ENCODE measurements at regions not wholly inside any gene's neighbourhood (a gene's known extent, or its start where the extent isn't known, plus 50 kb on each side); places are given as distances from the start of the nearest gene placed in this dataset.

DNA sequence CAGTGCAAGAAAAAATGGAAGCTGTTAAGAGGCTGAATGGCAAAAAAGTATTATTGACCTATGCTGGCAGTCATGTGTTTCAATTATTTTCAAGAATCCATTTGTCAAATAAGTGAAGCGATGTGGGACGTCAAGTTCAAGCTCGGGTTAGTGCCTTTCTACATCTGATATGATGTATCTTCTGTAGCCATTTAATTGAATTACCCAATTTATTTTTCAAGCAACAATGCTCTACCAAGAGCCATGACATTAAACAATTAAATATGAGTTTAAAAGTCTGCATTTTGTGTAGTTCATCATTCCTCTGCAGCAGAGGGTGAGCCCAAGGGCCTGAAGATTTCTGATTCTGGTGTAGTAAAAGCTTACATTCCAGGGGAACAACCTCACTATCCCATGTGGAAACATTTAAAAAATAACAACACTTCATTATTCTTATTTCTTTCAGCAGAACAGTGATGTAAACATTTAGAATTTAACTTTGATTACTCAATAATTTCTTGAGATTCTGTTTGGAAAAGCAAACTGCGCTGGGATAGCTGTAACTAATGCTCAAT is 619.7 kb upstream of the ARRDC3 start:
- TF ChIP-seq, protein P1, sequence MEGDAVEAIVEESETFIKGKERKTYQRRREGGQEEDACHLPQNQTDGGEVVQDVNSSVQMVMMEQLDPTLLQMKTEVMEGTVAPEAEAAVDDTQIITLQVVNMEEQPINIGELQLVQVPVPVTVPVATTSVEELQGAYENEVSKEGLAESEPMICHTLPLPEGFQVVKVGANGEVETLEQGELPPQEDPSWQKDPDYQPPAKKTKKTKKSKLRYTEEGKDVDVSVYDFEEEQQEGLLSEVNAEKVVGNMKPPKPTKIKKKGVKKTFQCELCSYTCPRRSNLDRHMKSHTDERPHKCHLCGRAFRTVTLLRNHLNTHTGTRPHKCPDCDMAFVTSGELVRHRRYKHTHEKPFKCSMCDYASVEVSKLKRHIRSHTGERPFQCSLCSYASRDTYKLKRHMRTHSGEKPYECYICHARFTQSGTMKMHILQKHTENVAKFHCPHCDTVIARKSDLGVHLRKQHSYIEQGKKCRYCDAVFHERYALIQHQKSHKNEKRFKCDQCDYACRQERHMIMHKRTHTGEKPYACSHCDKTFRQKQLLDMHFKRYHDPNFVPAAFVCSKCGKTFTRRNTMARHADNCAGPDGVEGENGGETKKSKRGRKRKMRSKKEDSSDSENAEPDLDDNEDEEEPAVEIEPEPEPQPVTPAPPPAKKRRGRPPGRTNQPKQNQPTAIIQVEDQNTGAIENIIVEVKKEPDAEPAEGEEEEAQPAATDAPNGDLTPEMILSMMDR (IDR thresholded peaks at IDR 0.05; ENCODE audit: low read length): no peak
- TF ChIP-seq EZH2 (IDR thresholded peaks at IDR 0.05; ENCODE audit: borderline replicate concordance, low read length): no peak

All from OCI-LY1 (cell line).